ENCODE measurements at regions not wholly inside any gene's neighbourhood (a gene's known extent, or its start where the extent isn't known, plus 50 kb on each side); places are given as distances from the start of the nearest gene placed in this dataset.
A peak's percentile ranks its signal among the peaks of the same experiment; 100 is the strongest.

DNA sequence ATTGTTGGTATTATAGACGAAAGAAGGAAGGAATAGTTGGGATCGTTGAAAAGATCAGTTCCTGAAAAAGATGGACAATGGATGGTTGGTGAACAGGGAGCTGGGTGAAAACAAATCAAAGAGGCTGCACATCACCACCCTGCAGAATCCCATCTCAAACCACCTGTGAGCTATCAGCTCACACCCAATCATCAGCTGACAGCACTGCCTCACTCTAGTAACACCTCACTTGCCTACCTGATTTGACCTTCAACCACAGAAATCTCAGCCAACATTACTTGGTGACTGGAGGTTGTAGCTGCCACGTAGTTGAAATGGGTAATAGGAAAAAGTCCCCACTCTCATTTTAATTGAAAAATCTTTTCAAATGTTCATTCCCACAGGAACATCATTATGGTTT, 101.8 kb upstream of the DST start:
- no peaks in the 10 kb centered on the region for H3K9me3 ChIP-seq
- no peak overlapping the region for H3K4me3 ChIP-seq
- H3K36me3 ChIP-seq = no peaks in the 10 kb centered on the region
- intact Hi-C loops (cut with DNase I) = no loop called here
- H3K27ac ChIP-seq = no peak overlapping the region
- H3K27me3 ChIP-seq = no peaks in the 10 kb centered on the region
- DNase-seq (ENCODE audit: low spot score in 2 of 2) = no peak
- H3K4me1 ChIP-seq = peaks cover 3 to 27% of the 10 kb centered on the region in 2 donors
- TF ChIP-seq CTCF (IDR thresholded peaks at IDR 0.05) = no peak

DNA sequence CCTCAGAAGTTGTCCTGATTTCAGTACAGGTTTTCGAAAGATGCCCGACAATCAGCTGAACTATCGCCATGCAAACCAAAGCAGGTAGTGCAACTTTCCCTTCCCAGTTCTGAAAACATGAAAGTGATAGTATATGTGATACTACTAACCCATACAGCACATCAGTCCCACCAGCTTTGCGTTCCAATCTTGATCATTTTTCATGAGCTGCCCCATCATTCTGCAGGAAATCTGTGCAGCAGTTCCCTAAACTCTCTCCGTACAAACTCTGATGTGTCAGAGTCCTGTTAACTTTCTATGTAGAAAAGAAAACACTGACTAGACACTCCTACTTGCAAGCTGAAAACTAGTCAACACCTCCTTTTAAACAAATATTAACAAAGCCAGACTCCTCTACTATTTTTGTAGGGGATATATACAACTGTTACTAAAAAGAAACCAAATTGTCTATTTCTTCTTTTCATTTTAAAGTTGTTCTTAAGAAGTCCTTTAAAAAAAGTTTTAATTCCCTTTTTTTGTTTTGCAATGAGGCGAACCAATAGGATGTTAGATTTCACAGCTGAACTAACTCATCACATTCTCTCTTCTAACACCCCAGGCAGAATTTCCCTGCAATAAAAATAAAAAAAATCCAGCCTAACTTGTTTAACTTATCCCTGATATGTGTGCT, 99.6 kb upstream of the DST start:
- no peaks in the 10 kb centered on the region for H3K27me3 ChIP-seq
- TF ChIP-seq CTCF (IDR thresholded peaks at IDR 0.05) = no peak
- peak overlapping the region; percentile 24 to 50 for H3K4me3 ChIP-seq
- no peaks in the 10 kb centered on the region for H3K36me3 ChIP-seq
- intact Hi-C loops (cut with DNase I) = no loop called here
- DNase-seq (ENCODE audit: low spot score in 2 of 2) = no peak
- peaks cover 3 to 21% of the 10 kb centered on the region in 2 donors for H3K4me1 ChIP-seq
- H3K9me3 ChIP-seq = no peaks in the 10 kb centered on the region
- peak overlapping the region; percentile 15 to 19 for H3K27ac ChIP-seq

DNA sequence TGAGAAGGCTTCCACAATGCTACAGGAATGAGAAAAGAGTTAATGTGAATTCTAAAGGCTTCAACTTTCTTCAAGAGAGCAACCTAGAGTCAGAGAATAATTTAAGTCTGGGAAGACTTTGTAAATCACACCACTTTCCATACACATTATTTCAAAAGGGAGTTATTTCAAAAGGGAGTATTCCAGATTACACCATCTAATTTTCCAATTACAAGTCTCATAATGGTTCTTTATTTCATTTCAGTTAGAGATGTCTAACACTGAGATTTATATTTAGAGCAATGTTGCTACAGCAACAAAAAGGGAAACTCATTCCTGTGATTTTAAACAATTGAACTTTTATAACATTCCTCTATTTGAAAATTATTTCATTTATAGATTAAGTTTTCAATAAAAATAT, 98.8 kb upstream of the DST start:
- intact Hi-C loops (cut with DNase I) = no loop called here
- TF ChIP-seq CTCF (IDR thresholded peaks at IDR 0.05) = no peak
- Histone ChIP-seq H3K27me3 (no peaks in the 10 kb centered on the region), H3K27ac (peak overlapping the region in 1 of 2 donors; percentile 33), H3K4me1 (peaks cover 3 to 16% of the 10 kb centered on the region in 2 donors), H3K9me3 (no peaks in the 10 kb centered on the region), H3K36me3 (no peaks in the 10 kb centered on the region), H3K4me3 (peak overlapping the region in 1 of 2 donors; percentile 50)
- DNase-seq (ENCODE audit: low spot score in 2 of 2) = no peak

DNA sequence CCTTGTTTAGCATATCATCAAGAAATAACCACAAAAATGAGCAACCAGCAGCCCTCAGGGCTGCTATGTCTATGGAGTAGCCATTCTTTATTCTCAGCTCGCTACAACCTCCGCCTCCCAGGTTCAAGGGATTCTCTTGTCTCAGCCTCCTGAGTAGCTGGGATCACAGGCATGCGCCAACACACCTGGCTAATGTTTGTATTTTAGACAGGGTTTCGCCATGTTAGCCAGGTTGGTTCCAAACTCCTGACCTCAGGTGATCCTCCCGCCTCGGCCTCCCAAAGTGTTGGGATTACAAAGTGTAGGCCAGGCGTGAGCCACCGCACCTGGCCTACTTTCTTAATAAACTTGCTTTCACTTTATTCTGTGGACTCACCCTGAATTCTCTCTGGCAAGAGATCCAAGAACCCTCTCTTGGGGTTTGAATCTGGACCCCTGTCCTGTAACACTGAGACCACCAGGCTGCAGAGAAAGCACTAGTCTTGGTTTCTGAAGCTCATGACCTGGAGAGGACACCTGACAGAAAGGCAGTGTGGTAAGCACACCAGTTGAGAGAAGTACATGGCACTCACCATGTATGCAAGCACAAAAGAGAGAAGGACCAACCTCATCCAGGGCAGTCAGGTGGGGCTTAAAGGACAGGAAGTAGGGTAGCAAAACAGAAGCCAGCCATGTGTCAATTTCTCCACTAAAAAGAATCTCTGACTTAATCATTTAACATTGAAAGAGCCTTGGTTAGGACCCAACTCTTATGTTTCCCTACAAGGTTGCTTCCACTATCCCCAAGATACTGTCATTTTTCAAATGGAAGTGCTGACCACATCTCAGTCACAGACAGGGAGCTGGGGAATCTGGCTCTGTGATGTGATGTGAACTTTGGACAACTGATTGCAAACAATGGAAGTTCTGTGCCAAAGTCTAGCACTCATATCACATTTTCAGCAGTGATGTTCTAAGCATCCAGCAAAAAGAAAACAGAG, 97.4 kb upstream of the DST start:
- H3K4me1 ChIP-seq = peaks cover 3 to 16% of the 10 kb centered on the region in 2 donors
- intact Hi-C loops (cut with DNase I) = no loop called here
- no peak for TF ChIP-seq CTCF (IDR thresholded peaks at IDR 0.05)
- no peak for DNase-seq (ENCODE audit: low spot score in 2 of 2)
- H3K27me3 ChIP-seq = no peaks in the 10 kb centered on the region
- H3K9me3 ChIP-seq = no peaks in the 10 kb centered on the region
- H3K36me3 ChIP-seq = no peaks in the 10 kb centered on the region
- H3K27ac ChIP-seq = no peak overlapping the region
- H3K4me3 ChIP-seq = no peak overlapping the region

DNA sequence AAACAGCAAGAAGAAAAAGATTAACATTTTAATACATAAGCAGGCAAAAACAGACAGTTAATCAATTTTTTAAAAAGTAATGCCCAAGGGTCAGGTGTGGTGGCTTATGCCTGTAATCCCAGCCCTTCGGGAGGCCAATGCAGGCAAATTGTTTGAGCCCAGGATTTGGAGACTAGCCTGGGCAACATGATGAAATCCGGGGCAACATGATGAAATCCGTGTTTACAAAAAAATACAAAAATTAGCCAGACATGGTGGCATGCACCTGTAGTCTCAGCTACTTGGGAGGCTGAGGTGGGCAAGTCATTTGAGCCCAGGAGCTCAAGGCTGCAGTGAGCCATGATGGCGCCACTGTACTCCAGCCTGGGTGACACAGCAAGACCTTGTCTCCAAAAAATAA, 94.1 kb upstream of the DST start:
- Histone ChIP-seq H3K36me3 (no peaks in the 10 kb centered on the region), H3K9me3 (no peaks in the 10 kb centered on the region), H3K4me1 (peaks cover 3 to 20% of the 10 kb centered on the region in 2 donors), H3K4me3 (no peak overlapping the region), H3K27ac (no peak overlapping the region), H3K27me3 (no peaks in the 10 kb centered on the region)
- intact Hi-C loops (cut with DNase I) = no loop called here
- no peak for TF ChIP-seq CTCF (IDR thresholded peaks at IDR 0.05)
- no peak for DNase-seq (ENCODE audit: low spot score in 2 of 2)

All from ascending aorta (tissue), 2 donors.